ENCODE measurements at regions not wholly inside any gene's neighbourhood (a gene's known extent, or its start where the extent isn't known, plus 50 kb on each side); places are given as distances from the start of the nearest gene placed in this dataset.
"Not testable (repeated sequence)": the region's sequence is repeated elsewhere in the genome, so short reads cannot be mapped to it uniquely, and the experiment has no call there.

GRCh38 chr1:115158181-115158580, 68.9 kb upstream of the TSPAN2 start:
- no peak overlapping the region for H3K27ac ChIP-seq
- TF ChIP-seq, protein P1, sequence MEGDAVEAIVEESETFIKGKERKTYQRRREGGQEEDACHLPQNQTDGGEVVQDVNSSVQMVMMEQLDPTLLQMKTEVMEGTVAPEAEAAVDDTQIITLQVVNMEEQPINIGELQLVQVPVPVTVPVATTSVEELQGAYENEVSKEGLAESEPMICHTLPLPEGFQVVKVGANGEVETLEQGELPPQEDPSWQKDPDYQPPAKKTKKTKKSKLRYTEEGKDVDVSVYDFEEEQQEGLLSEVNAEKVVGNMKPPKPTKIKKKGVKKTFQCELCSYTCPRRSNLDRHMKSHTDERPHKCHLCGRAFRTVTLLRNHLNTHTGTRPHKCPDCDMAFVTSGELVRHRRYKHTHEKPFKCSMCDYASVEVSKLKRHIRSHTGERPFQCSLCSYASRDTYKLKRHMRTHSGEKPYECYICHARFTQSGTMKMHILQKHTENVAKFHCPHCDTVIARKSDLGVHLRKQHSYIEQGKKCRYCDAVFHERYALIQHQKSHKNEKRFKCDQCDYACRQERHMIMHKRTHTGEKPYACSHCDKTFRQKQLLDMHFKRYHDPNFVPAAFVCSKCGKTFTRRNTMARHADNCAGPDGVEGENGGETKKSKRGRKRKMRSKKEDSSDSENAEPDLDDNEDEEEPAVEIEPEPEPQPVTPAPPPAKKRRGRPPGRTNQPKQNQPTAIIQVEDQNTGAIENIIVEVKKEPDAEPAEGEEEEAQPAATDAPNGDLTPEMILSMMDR (conservative IDR thresholded peaks at IDR 0.05) = no peak
- no peak for TF ChIP-seq ZFX (IDR thresholded peaks at IDR 0.05)

- H3K27ac ChIP-seq = no peak overlapping the region
- no peak for TF ChIP-seq ZFX (IDR thresholded peaks at IDR 0.05)
- TF ChIP-seq, protein P1 (conservative IDR thresholded peaks at IDR 0.05) = no peak
These were observed 67.6 kb upstream of the TSPAN2 start for GRCh38 chr1:115156826-115157468.

DNA sequence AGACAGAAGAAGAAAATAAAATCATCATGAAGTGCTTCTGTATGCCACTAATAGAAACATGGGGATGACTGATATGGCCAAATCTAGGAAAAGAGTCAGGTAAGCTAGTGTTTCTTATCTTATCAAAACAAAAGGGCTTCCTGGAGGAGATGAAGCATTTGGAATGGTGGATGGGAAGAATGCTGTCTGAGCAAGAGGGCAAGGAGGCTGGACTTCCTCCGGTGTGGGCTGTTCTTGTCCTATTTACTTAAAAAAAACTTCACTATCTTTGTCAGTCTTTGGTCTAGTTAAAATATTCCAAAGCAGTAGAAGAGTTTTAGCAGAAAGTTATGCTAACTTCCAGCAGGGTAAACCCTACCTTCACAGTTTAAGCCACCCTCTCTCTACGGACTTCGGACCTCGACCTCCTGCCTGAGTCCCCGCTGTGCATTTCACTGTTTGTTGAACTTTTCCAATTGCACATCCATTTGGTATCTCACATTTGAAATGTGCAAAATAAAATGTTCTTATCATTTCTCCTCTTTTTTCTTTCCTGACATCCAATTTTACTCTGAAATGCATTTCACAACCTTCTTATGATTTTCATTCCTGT, 64.8 kb upstream of the TSPAN2 start:
- no peak for TF ChIP-seq ZFX (IDR thresholded peaks at IDR 0.05)
- no peak overlapping the region for H3K27ac ChIP-seq

DNA sequence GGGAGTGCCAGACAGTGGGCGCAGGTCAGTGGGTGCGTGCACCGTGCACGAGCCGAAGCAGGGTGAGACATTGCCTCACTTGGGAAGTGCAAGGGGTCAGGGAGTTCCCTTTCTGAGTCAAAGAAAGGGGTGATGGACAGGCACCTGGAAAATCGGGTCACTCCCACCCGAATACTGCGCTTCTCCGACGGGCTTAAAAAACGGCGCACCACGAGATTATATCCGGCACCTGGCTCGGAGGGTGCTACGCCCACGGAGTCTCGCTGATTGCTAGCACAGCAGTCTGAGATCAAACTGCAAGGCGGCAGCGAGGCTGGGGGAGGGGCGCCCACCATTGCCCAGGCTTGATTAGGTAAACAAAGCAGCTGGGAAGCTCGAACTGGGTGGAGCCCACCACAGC, 58.6 kb upstream of the TSPAN2 start:
- not testable (repeated sequence) for H3K27ac ChIP-seq

GRCh38 chr1:115145226-115145625, 55.9 kb upstream of the TSPAN2 start:
- TF ChIP-seq, protein P1 (conservative IDR thresholded peaks at IDR 0.05) = no peak
- no peak for TF ChIP-seq ZFX (IDR thresholded peaks at IDR 0.05)
- no peak overlapping the region for H3K27ac ChIP-seq

GRCh38 chr1:115144176-115144575, 54.9 kb upstream of the TSPAN2 start:
- TF ChIP-seq ZFX (IDR thresholded peaks at IDR 0.05) = no peak
- TF ChIP-seq, protein P1 (conservative IDR thresholded peaks at IDR 0.05) = no peak
- no peak overlapping the region for H3K27ac ChIP-seq

- TF ChIP-seq, protein P1 (conservative IDR thresholded peaks at IDR 0.05) = peak; percentile 15; the same call in 1 of the 2 replicates
- TF ChIP-seq ZFX (IDR thresholded peaks at IDR 0.05) = no peak
These were observed 53.3 kb upstream of the TSPAN2 start for GRCh38 chr1:115142616-115143015.

DNA sequence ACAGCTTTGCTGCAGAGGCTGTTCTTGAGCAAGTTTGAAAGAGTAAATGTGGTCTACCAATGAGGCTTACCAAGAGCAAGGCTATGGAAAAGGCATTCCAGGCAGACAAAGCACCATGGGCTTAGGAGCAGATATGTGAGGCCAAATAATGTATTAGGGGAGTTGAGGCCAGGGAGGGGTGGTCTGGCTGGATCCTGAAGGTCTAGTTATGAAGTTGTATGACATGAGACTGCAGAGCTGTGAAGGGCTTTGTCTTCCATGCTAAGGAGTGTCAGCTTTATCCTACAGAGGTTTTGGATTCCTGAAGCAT, 51.8 kb upstream of the TSPAN2 start:
- no peak for TF ChIP-seq ZFX (IDR thresholded peaks at IDR 0.05)
- TF ChIP-seq, protein P1 (conservative IDR thresholded peaks at IDR 0.05) = no peak
- no peak overlapping the region for H3K27ac ChIP-seq

More at GRCh38 chr1:115142616-115143015, 53.3 kb upstream of the TSPAN2 start:
- H3K27ac ChIP-seq = no peak overlapping the region

Measured in C4-2B (cell line).